Endothelial cell of umbilical vein (primary cell): ENCODE measurements at regions not wholly inside any gene's neighbourhood (a gene's known extent, or its start where the extent isn't known, plus 50 kb on each side); places are given as distances from the start of the nearest gene placed in this dataset.

Experiments used
- BruUV-seq: library from RNA; stranded (reverse); fragments of 400-500 nt; replicated peaks from 2 replicates; lab custom pipeline; 2021; lab: Mats Ljungman, UMichigan
- CTCF ChIA-PET: fragments of 300-600, 350-600 bp; sonication (Branson Sonifier 250); formaldehyde crosslinking; loops from one replicate; lab custom pipeline; 2021; ENCODE audit warnings: antibody characterized with exemption, inconsistent platforms; lab: Charles Lee
- POLR2A ChIA-PET: fragments of 300-600, 350-600 bp; sonication (Branson Sonifier 250); formaldehyde crosslinking; loops from one replicate; lab custom pipeline; 2021; ENCODE audit warnings: antibody characterized with exemption, inconsistent platforms; lab: Charles Lee
- DNase-seq: peaks from one replicate; pipeline ENCODE4 v3.0.0-alpha.2; 2011; ENCODE audit warnings: low read depth, low spot score
- FAIRE-seq: peaks from 2 replicates; lab custom pipeline; 2011; peaks lifted over from hg19 to GRCh38; lab: Jason Lieb, UNC
- H2AFZ ChIP-seq: 2 replicates; pipeline ENCODE4 v1.6.0; 2012; ENCODE audit warnings: low read depth, low read length, control low read depth, inconsistent platforms
- H3K27ac ChIP-seq: 2 replicates; pipeline ENCODE4 v1.5.1; 2011; ENCODE audit warnings: low read depth, mild to moderate bottlenecking, control low read depth, low read length, moderate library complexity; ENCODE audit not compliant: insufficient read depth
- H3K27me3 ChIP-seq, 2 experiments: 2 replicates each; pipeline versions ENCODE4 v1.6.0 to v1.6.1; 2011; ENCODE audit warnings: low read length in 2 of 2, mixed read lengths in 1 of 2; ENCODE audit not compliant: control insufficient read depth in 2 of 2, insufficient read depth in 2 of 2
- H3K36me3 ChIP-seq, 2 experiments: 2 replicates in 1 of 2; 3 replicates in 1 of 2; pipeline ENCODE4 v1.5.1; 2011; ENCODE audit warnings: low read length in 2 of 2, mild to moderate bottlenecking in 1 of 2, moderate library complexity in 1 of 2; ENCODE audit not compliant: control insufficient read depth in 2 of 2, insufficient read depth in 2 of 2; ENCODE audit errors: extremely low read depth in 1 of 2
- H3K4me1 ChIP-seq: 3 replicates; pipeline ENCODE4 v1.5.1; 2011; ENCODE audit warnings: mild to moderate bottlenecking, low read length; ENCODE audit not compliant: control insufficient read depth, insufficient read depth; ENCODE audit errors: extremely low read depth
- H3K4me2 ChIP-seq: 2 replicates; pipeline ENCODE4 v1.6.1; 2011; ENCODE audit warnings: low read length, control low read depth, mixed read lengths; ENCODE audit not compliant: insufficient read depth
- H3K4me3 ChIP-seq, 3 experiments: fragments of 200-600 bp in 1 of 3; sonication (generic), shearing (Covaris generic) in 1 of 3; replicated peaks in 1 of 3; 2 replicates each; pipeline ENCODE4 v1.5.1; 2011 to 2016; ENCODE audit warnings: control low read depth in 3 of 3, low read length in 3 of 3, mild to moderate bottlenecking in 2 of 3, inconsistent platforms in 1 of 3, low read depth in 1 of 3, moderate library complexity in 1 of 3; ENCODE audit not compliant: insufficient read depth in 1 of 3
- H3K79me2 ChIP-seq: 2 replicates; pipeline ENCODE4 v1.6.0; 2012; ENCODE audit warnings: low read length, inconsistent platforms; ENCODE audit not compliant: control insufficient read depth, insufficient read depth
- H3K9ac ChIP-seq: replicated peaks from 2 replicates; pipeline ENCODE3; 2011; ENCODE audit warnings: low read length, control low read depth; ENCODE audit not compliant: insufficient read depth; ENCODE audit errors: extremely low read depth
- H3K9me1 ChIP-seq: replicated peaks from 3 replicates; pipeline ENCODE4 v1.6.0; 2011; ENCODE audit warnings: mild to moderate bottlenecking, low read length; ENCODE audit not compliant: control insufficient read depth, insufficient read depth; ENCODE audit errors: extremely low read depth
- H3K9me3 ChIP-seq: replicated peaks from 2 replicates; pipeline ENCODE4 v1.5.1; 2012; ENCODE audit warnings: low read length, inconsistent platforms; ENCODE audit not compliant: control insufficient read depth, insufficient read depth
- H4K20me1 ChIP-seq: replicated peaks from 2 replicates; pipeline ENCODE3; 2011; ENCODE audit warnings: mild to moderate bottlenecking, low read length; ENCODE audit not compliant: control insufficient read depth, insufficient read depth; ENCODE audit errors: extremely low read depth
- EZH2 ChIP-seq: IDR thresholded peaks from 2 replicates; pipeline ENCODE4 v1.6.1; 2012; ENCODE audit warnings: borderline replicate concordance, low read depth, mild to moderate bottlenecking, moderate library complexity, low read length, inconsistent platforms; ENCODE audit not compliant: severe bottlenecking
- FOS ChIP-seq: IDR thresholded peaks from 2 replicates; pipeline ENCODE4 v1.6.1; 2011; ENCODE audit warnings: mild to moderate bottlenecking, low read length, moderate library complexity, borderline replicate concordance; ENCODE audit not compliant: insufficient read depth
- GATA2 ChIP-seq: IDR thresholded peaks from 2 replicates; pipeline ENCODE4 v1.7.0; 2011; ENCODE audit warnings: low read depth, mild to moderate bottlenecking, moderate library complexity, mixed read lengths, low read length; ENCODE audit not compliant: insufficient read length, insufficient read depth
- JUN ChIP-seq: IDR thresholded peaks from 2 replicates; pipeline ENCODE4 v1.6.1; 2011; ENCODE audit warnings: borderline replicate concordance, low read depth; ENCODE audit not compliant: insufficient read length, insufficient read depth
- MYC ChIP-seq: IDR thresholded peaks from one replicate; pipeline ENCODE4 v1.6.1; 2011; ENCODE audit warnings: mild to moderate bottlenecking, low read depth, low read length
- POLR2AphosphoS5 ChIP-seq: IDR thresholded peaks from 2 replicates; pipeline ENCODE4 v1.6.1; 2012; ENCODE audit warnings: low read depth, mild to moderate bottlenecking, control low read depth, low read length, moderate library complexity; ENCODE audit not compliant: insufficient read depth
- dilution Hi-C: fragments of 300-500 bp; cut with MboI; formaldehyde crosslinking; loops from one replicate; pipeline ENCODE4 v1.15.0; 2019; ENCODE audit warnings: low sequenced_read_pairs; ENCODE audit not compliant: extremely low pct_ligation_motif_present
- intact Hi-C: fragments of 100-400 bp; cut with micrococcal nuclease; formaldehyde crosslinking; loops from one replicate; pipeline ENCODE4 v1.10.0; 2022
- TF ChIP-seq, protein P1 (sequence below), 2 donors: IDR thresholded peaks; 1 replicate in 1 of 2; 2 replicates in 1 of 2; pipeline ENCODE4 v1.5.1; 2011; ENCODE audit warnings: low read length in 2 of 2, mild to moderate bottlenecking in 2 of 2, moderate library complexity in 2 of 2, control low read depth in 1 of 2, inconsistent platforms in 1 of 2, low read depth in 1 of 2; ENCODE audit not compliant: insufficient read depth in 1 of 2; ENCODE audit errors: extremely low read depth in 1 of 2
- TF ChIP-seq, protein P2 (sequence below): IDR thresholded peaks from 2 replicates; pipeline ENCODE4 v1.6.1; 2011; ENCODE audit not compliant: insufficient read depth, insufficient read length

- POLR2A ChIA-PET, result no interaction called here
- Histone ChIP-seq H3K36me3 (no peaks in the 10 kb centered on the region), H3K4me3 (no peak overlapping the region), H3K4me2 (no peak overlapping the region), H2AFZ (no peak overlapping the region), H3K79me2 (no peaks in the 10 kb centered on the region), H3K9ac (no peak overlapping the region), H3K27me3 (no peaks in the 10 kb centered on the region), H3K9me3 (no peaks in the 10 kb centered on the region), H3K9me1 (no peaks in the 10 kb centered on the region), H4K20me1 (no peaks in the 10 kb centered on the region), H3K27ac (no peak overlapping the region), H3K4me1 (peaks cover 6% of the 10 kb centered on the region)
- TF ChIP-seq, protein P1, sequence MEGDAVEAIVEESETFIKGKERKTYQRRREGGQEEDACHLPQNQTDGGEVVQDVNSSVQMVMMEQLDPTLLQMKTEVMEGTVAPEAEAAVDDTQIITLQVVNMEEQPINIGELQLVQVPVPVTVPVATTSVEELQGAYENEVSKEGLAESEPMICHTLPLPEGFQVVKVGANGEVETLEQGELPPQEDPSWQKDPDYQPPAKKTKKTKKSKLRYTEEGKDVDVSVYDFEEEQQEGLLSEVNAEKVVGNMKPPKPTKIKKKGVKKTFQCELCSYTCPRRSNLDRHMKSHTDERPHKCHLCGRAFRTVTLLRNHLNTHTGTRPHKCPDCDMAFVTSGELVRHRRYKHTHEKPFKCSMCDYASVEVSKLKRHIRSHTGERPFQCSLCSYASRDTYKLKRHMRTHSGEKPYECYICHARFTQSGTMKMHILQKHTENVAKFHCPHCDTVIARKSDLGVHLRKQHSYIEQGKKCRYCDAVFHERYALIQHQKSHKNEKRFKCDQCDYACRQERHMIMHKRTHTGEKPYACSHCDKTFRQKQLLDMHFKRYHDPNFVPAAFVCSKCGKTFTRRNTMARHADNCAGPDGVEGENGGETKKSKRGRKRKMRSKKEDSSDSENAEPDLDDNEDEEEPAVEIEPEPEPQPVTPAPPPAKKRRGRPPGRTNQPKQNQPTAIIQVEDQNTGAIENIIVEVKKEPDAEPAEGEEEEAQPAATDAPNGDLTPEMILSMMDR (IDR thresholded peaks at IDR 0.05; ENCODE audit: extremely low read depth in 1 of 2, insufficient read depth in 1 of 2, low read depth in 1 of 2, low read length in 2 of 2), result no peak
- TF ChIP-seq, protein P2, sequence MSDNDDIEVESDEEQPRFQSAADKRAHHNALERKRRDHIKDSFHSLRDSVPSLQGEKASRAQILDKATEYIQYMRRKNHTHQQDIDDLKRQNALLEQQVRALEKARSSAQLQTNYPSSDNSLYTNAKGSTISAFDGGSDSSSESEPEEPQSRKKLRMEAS, result no peak
- TF ChIP-seq POLR2AphosphoS5, result no peak
- TF ChIP-seq GATA2, result no peak
- no peak for TF ChIP-seq JUN
- TF ChIP-seq MYC, result no peak
- no peak for TF ChIP-seq FOS
- no peak for TF ChIP-seq EZH2
- CTCF ChIA-PET, result interaction anchor here (1.3 kb wide), 1 partner anchor 51 kb away, joined by 4 read pairs; no protein-coding TSS in a partner anchor
- intact Hi-C loops (no loop called here), dilution Hi-C loops (no loop called here)
- FAIRE-seq (no peak), DNase-seq (no peak)
- BruUV-seq, result no TSS peak
Observed at GRCh38 chr12:91272461-91273063, 89.9 kb upstream of the DCN start.
